ENCODE measurements at regions not wholly inside any gene's neighbourhood (a gene's known extent, or its start where the extent isn't known, plus 50 kb on each side); places are given as distances from the start of the nearest gene placed in this dataset.

DNA sequence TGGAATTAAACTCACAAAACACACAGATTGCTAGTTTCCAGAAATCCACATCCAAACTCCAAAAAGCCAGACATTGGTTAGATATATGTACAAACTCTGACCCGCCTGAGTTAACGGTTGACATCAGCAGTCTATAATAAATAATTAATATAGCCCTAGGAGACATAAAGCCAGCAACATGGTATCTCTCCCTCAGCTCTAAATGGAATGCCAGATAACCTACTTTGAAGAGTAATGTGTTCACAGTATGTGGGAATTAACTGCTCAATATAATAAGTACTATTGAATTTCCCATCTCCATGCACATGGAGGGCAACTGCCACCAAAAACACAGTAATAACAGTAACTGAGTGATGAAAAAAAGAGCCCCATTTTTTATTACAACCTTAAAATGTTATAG is 383.2 kb downstream of the CD83 start:
- 96 to 98% (median 97%) methylated on average over 2 of the region's 2 CpGs for WGBS, 3 donors
- no peaks in the 10 kb centered on the region for H3K36me3 ChIP-seq
- H3K4me3 ChIP-seq: no peak overlapping the region
- TF ChIP-seq EP300 (IDR thresholded peaks at IDR 0.05): no peak
- no peaks in the 10 kb centered on the region for H3K9me3 ChIP-seq
- no peak overlapping the region for H3K27ac ChIP-seq
- intact Hi-C loops (cut with DNase I): no loop called here
- H3K4me1 ChIP-seq (ENCODE audit: insufficient read depth): no peaks in the 10 kb centered on the region
- no peaks in the 10 kb centered on the region for H3K27me3 ChIP-seq
- DNase-seq: no peak

DNA sequence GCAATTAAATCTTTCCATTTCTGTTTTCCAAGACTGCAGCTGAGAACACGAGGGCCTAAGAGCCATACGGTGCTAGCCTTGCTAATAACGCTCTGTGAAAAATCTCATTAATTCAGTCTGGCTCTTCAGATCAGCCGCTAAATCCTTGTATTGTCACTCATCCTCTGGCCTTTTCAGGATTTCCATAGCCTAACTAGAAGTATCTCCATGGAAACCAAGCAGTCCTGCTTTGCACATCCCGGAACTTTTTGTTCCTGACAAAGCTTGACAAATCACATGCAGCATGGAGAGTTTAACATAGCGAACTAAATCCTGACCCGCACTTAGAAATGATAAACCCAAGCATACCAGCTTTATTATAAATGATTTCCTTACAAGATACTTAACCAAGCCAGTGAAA is 383.7 kb downstream of the CD83 start:
- no peaks in the 10 kb centered on the region for H3K9me3 ChIP-seq
- no peaks in the 10 kb centered on the region for H3K36me3 ChIP-seq
- no peak overlapping the region for H3K27ac ChIP-seq
- TF ChIP-seq POLR2A (IDR thresholded peaks at IDR 0.05) (no peak), CTCF (IDR thresholded peaks at IDR 0.05) (no peak), EP300 (IDR thresholded peaks at IDR 0.05) (no peak)
- H3K4me1 ChIP-seq (ENCODE audit: insufficient read depth): no peaks in the 10 kb centered on the region
- H3K4me3 ChIP-seq: no peak overlapping the region
- intact Hi-C loops (cut with DNase I): no loop called here
- no peaks in the 10 kb centered on the region for H3K27me3 ChIP-seq
- 92 to 94% (median 93%) methylated on average over 7 of the region's 7 CpGs for WGBS, 3 donors
- no peak for DNase-seq

GRCh38 chr6:14501914-14502313 is 384.3 kb downstream of the CD83 start:
- Histone ChIP-seq H3K9me3 (no peaks in the 10 kb centered on the region), H3K4me1 (ENCODE audit: insufficient read depth) (no peaks in the 10 kb centered on the region), H3K36me3 (no peaks in the 10 kb centered on the region), H3K27me3 (no peaks in the 10 kb centered on the region), H3K27ac (no peak overlapping the region), H3K4me3 (no peak overlapping the region)
- no peak for TF ChIP-seq CTCF (IDR thresholded peaks at IDR 0.05)
- TF ChIP-seq EP300 (IDR thresholded peaks at IDR 0.05): no peak
- no peak for TF ChIP-seq POLR2A (IDR thresholded peaks at IDR 0.05)
- 80 to 94% (median 88%) methylated on average over 5 of the region's 5 CpGs for WGBS, 3 donors
- intact Hi-C loops (cut with DNase I): no loop called here
- DNase-seq: no peak

DNA sequence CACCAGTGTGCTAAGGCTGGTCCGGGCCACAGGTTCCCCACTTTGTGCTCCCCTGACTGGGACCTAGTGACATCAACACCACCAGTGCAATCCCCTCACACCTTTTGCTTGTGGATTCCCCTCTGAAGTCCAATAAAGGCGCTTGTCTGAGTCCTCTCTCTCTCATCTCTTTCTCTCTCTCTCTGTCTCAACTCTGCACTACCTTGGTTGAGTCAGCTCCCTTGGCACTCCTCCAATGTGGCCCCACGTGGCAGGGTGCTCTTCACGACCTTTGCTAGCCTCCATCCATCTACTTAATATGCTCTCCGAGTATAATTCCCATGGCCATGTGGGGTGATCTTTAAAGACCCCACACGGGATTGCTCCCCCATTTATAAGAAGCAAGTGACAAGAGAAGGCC is 385.0 kb downstream of the CD83 start:
- intact Hi-C loops (cut with DNase I): no loop called here

DNA sequence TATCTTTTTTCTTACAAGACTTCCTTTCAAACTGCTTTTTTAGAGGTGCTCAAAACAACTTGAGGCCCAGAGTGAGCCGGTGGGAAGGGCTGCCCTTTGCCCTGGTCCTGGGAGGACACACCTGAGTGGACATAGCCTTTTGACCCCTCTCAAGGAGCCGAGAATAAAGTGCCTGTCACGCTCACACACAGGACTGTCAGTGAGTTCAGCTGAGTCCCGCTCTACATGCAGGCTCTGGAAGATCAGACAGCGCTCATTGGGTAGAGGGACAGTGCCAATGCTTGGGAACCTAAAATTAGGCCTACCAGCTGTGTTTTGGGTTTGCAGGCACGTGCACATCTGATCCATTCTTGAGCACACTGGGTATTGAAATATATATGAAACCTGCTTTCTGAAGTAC is 387.8 kb downstream of the CD83 start:
- Histone ChIP-seq H3K27ac (no peak overlapping the region), H3K4me1 (ENCODE audit: insufficient read depth) (no peaks in the 10 kb centered on the region), H3K4me3 (no peak overlapping the region), H3K9me3 (no peaks in the 10 kb centered on the region), H3K36me3 (no peaks in the 10 kb centered on the region), H3K27me3 (no peaks in the 10 kb centered on the region)
- TF ChIP-seq POLR2A (IDR thresholded peaks at IDR 0.05): no peak
- no peak for TF ChIP-seq EP300 (IDR thresholded peaks at IDR 0.05)
- TF ChIP-seq CTCF (IDR thresholded peaks at IDR 0.05): no peak
- no peak for DNase-seq
- intact Hi-C loops (cut with DNase I): no loop called here
- WGBS, 3 donors: 81 to 83% (median 81%) methylated on average over 6 of the region's 6 CpGs

More for the DNA sequence above, 385.0 kb downstream of the CD83 start:
- no peaks in the 10 kb centered on the region for H3K27me3 ChIP-seq
- H3K4me3 ChIP-seq: no peak overlapping the region
- H3K4me1 ChIP-seq (ENCODE audit: insufficient read depth): no peaks in the 10 kb centered on the region
- no peaks in the 10 kb centered on the region for H3K36me3 ChIP-seq
- DNase-seq: no peak
- TF ChIP-seq CTCF (IDR thresholded peaks at IDR 0.05) (no peak), POLR2A (IDR thresholded peaks at IDR 0.05) (no peak), EP300 (IDR thresholded peaks at IDR 0.05) (no peak)
- H3K27ac ChIP-seq: no peak overlapping the region
- H3K9me3 ChIP-seq: no peaks in the 10 kb centered on the region
- WGBS, 3 donors: 80% methylated on average over 6 of the region's 6 CpGs
